ENCODE measurements at regions not wholly inside any gene's neighbourhood (a gene's known extent, or its start where the extent isn't known, plus 50 kb on each side); places are given as distances from the start of the nearest gene placed in this dataset.

GRCh38 chr5:91538179-91538578, 155.1 kb upstream of the ARRDC3 start:
- TF ChIP-seq, protein P1, sequence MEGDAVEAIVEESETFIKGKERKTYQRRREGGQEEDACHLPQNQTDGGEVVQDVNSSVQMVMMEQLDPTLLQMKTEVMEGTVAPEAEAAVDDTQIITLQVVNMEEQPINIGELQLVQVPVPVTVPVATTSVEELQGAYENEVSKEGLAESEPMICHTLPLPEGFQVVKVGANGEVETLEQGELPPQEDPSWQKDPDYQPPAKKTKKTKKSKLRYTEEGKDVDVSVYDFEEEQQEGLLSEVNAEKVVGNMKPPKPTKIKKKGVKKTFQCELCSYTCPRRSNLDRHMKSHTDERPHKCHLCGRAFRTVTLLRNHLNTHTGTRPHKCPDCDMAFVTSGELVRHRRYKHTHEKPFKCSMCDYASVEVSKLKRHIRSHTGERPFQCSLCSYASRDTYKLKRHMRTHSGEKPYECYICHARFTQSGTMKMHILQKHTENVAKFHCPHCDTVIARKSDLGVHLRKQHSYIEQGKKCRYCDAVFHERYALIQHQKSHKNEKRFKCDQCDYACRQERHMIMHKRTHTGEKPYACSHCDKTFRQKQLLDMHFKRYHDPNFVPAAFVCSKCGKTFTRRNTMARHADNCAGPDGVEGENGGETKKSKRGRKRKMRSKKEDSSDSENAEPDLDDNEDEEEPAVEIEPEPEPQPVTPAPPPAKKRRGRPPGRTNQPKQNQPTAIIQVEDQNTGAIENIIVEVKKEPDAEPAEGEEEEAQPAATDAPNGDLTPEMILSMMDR (IDR thresholded peaks at IDR 0.05 in 2 of 3, conservative IDR thresholded peaks at IDR 0.05 in 1 of 3; ENCODE audit: control insufficient read depth in 2 of 3, extremely low read depth in 1 of 3, insufficient read depth in 1 of 3, low read depth in 3 of 3, low read length in 3 of 3), result no peak
- TF ChIP-seq ZBTB33 (IDR thresholded peaks at IDR 0.05) (no peak), EZH2 (IDR thresholded peaks at IDR 0.05; ENCODE audit: borderline replicate concordance, control insufficient read depth, low read depth, low read length) (no peak), CBFB (IDR thresholded peaks at IDR 0.05; ENCODE audit: low read depth) (no peak), SUPT20H (IDR thresholded peaks at IDR 0.05; ENCODE audit: borderline replicate concordance, control insufficient read depth, low read depth, low read length) (no peak), ZNF274 (IDR thresholded peaks at IDR 0.05; ENCODE audit: insufficient read depth, insufficient read length) (no peak), POLR2AphosphoS5 (IDR thresholded peaks at IDR 0.05; ENCODE audit: low read length) (no peak), NFXL1 (IDR thresholded peaks at IDR 0.05; ENCODE audit: borderline replicate concordance) (no peak)

Measured in GM12878 (cell line).